ENCODE measurements at regions not wholly inside any gene's neighbourhood (a gene's known extent, or its start where the extent isn't known, plus 50 kb on each side); places are given as distances from the start of the nearest gene placed in this dataset.
"Not testable (repeated sequence)": the region's sequence is repeated elsewhere in the genome, so short reads cannot be mapped to it uniquely, and the experiment has no call there.

DNA sequence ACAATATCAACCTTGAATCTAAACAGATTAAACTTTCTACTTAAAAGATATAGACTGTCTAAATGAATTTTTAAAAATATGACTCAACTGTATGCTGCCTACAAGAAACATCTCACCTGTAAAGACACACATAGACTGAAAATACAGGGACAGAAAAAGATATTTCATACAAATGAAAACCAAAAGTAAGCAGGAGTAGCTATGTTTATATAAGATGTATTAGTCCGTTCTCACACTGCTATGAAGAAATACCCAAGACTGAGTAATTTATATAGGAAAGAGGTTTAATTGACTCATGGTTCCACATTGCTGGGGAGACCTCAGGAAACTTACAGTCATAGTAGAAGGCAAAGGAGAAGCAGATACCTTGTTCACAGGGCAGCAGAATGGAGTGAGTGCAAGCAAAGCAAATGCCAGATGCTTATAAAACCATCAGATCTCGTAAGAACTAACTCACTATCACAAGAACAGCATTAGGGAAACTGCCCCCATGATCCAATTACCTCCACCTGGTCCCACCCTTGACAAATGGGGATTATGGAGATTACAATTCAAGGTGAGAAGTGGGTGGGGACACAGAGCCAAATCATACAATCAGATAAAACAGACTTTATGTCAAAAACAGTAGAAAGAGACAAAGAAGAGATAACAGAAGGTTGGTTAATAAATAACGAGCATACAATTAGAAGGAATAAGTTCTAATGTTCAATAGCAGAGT lies 214.4 kb upstream of the SLC39A10 start:
- no peaks in the 10 kb centered on the region for H3K4me1 ChIP-seq (ENCODE audit: low read depth)
- no peak overlapping the region for H3K27ac ChIP-seq
- TF ChIP-seq, protein P1, sequence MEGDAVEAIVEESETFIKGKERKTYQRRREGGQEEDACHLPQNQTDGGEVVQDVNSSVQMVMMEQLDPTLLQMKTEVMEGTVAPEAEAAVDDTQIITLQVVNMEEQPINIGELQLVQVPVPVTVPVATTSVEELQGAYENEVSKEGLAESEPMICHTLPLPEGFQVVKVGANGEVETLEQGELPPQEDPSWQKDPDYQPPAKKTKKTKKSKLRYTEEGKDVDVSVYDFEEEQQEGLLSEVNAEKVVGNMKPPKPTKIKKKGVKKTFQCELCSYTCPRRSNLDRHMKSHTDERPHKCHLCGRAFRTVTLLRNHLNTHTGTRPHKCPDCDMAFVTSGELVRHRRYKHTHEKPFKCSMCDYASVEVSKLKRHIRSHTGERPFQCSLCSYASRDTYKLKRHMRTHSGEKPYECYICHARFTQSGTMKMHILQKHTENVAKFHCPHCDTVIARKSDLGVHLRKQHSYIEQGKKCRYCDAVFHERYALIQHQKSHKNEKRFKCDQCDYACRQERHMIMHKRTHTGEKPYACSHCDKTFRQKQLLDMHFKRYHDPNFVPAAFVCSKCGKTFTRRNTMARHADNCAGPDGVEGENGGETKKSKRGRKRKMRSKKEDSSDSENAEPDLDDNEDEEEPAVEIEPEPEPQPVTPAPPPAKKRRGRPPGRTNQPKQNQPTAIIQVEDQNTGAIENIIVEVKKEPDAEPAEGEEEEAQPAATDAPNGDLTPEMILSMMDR (IDR thresholded peaks at IDR 0.05; ENCODE audit: low read depth, low read length) = no peak
- no peaks in the 10 kb centered on the region for H3K9me3 ChIP-seq (ENCODE audit: low read depth)
- H3K27me3 ChIP-seq = no peaks in the 10 kb centered on the region
- no peak overlapping the region for H3K4me3 ChIP-seq
- H3K36me3 ChIP-seq = no peaks in the 10 kb centered on the region
- no peak for DNase-seq (ENCODE audit: low read depth in 1 of 2, low spot score in 1 of 2)

DNA sequence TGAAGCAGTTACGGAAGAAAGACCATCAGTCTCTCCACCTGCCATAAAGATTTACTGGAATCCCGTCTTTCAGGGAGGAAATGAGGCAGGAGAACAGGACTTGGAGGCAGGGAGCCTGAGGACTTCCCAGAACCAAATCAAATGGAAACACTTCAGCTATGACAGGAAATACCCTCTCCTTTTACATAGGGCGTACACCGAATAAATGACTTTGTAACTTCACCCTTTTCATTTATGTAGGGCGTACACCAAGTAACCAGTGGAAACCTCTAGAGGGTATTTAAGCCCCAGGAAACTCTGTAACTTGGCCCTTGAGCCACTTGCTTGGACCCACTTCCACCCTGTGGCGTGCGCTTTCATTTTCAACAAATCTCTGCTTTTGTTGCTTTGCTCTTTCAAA lies 218.3 kb upstream of the SLC39A10 start:
- H3K36me3 ChIP-seq = no peaks in the 10 kb centered on the region
- TF ChIP-seq, protein P1 (IDR thresholded peaks at IDR 0.05; ENCODE audit: low read depth, low read length) = no peak
- no peak overlapping the region for H3K4me3 ChIP-seq
- no peaks in the 10 kb centered on the region for H3K9me3 ChIP-seq (ENCODE audit: low read depth)
- DNase-seq (ENCODE audit: low read depth in 1 of 2, low spot score in 1 of 2) = no peak
- no peaks in the 10 kb centered on the region for H3K4me1 ChIP-seq (ENCODE audit: low read depth)
- no peaks in the 10 kb centered on the region for H3K27me3 ChIP-seq
- no peak overlapping the region for H3K27ac ChIP-seq

GRCh38 chr2:195437521-195437920 lies 219.5 kb upstream of the SLC39A10 start:
- DNase-seq (ENCODE audit: low read depth in 1 of 2, low spot score in 1 of 2) = no peak
- Histone ChIP-seq H3K27me3 (no peaks in the 10 kb centered on the region), H3K9me3 (ENCODE audit: low read depth) (no peaks in the 10 kb centered on the region), H3K4me1 (ENCODE audit: low read depth) (no peaks in the 10 kb centered on the region), H3K36me3 (no peaks in the 10 kb centered on the region), H3K4me3 (no peak overlapping the region), H3K27ac (no peak overlapping the region)
- TF ChIP-seq, protein P1 (IDR thresholded peaks at IDR 0.05; ENCODE audit: low read depth, low read length) = no peak

DNA sequence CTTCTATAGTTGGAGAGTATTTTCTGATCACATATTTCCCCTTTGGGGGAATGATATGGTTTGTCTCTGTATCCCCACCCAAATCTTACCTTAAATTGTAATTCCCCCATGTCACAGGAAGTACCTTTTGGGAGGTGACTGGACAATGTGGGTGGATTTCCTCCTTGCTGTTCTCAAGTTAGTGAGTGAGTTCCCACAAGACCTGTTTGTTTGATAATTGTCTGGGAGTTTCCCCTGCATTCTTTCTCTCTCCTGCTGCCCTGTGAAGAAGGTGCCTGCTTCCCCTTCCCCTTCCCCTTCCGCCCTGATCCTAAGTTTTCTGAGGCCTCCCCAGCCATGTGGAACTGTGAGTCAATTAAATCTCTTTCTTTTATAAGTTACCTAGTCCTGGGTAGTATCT lies 222.7 kb upstream of the SLC39A10 start:
- no peak overlapping the region for H3K4me3 ChIP-seq
- no peaks in the 10 kb centered on the region for H3K4me1 ChIP-seq (ENCODE audit: low read depth)
- TF ChIP-seq, protein P1 (IDR thresholded peaks at IDR 0.05; ENCODE audit: low read depth, low read length) = no peak
- DNase-seq (ENCODE audit: low read depth in 1 of 2, low spot score in 1 of 2) = no peak
- H3K27ac ChIP-seq = no peak overlapping the region
- no peaks in the 10 kb centered on the region for H3K36me3 ChIP-seq
- H3K9me3 ChIP-seq (ENCODE audit: low read depth) = no peaks in the 10 kb centered on the region
- H3K27me3 ChIP-seq = no peaks in the 10 kb centered on the region

GRCh38 chr2:195433729-195434128 lies 223.3 kb upstream of the SLC39A10 start:
- H3K4me1 ChIP-seq (ENCODE audit: low read depth); DNase-seq (ENCODE audit: low read depth in 1 of 2, low spot score in 1 of 2); H3K27ac ChIP-seq; H3K4me3 ChIP-seq; H3K36me3 ChIP-seq; H3K9me3 ChIP-seq (ENCODE audit: low read depth); H3K27me3 ChIP-seq: not testable (repeated sequence)

- TF ChIP-seq, protein P1 (IDR thresholded peaks at IDR 0.05; ENCODE audit: low read depth, low read length) = no peak
- Histone ChIP-seq H3K27ac (no peak overlapping the region), H3K4me3 (no peak overlapping the region), H3K27me3 (no peaks in the 10 kb centered on the region), H3K36me3 (no peaks in the 10 kb centered on the region), H3K4me1 (ENCODE audit: low read depth) (no peaks in the 10 kb centered on the region), H3K9me3 (ENCODE audit: low read depth) (no peaks in the 10 kb centered on the region)
- no peak for DNase-seq (ENCODE audit: low read depth in 1 of 2, low spot score in 1 of 2)
Observed at GRCh38 chr2:195428673-195429072, 228.4 kb upstream of the SLC39A10 start.
